ENCODE measurements at regions not wholly inside any gene's neighbourhood (a gene's known extent, or its start where the extent isn't known, plus 50 kb on each side); places are given as distances from the start of the nearest gene placed in this dataset.
"Not testable (repeated sequence)": the region's sequence is repeated elsewhere in the genome, so short reads cannot be mapped to it uniquely, and the experiment has no call there.

DNA sequence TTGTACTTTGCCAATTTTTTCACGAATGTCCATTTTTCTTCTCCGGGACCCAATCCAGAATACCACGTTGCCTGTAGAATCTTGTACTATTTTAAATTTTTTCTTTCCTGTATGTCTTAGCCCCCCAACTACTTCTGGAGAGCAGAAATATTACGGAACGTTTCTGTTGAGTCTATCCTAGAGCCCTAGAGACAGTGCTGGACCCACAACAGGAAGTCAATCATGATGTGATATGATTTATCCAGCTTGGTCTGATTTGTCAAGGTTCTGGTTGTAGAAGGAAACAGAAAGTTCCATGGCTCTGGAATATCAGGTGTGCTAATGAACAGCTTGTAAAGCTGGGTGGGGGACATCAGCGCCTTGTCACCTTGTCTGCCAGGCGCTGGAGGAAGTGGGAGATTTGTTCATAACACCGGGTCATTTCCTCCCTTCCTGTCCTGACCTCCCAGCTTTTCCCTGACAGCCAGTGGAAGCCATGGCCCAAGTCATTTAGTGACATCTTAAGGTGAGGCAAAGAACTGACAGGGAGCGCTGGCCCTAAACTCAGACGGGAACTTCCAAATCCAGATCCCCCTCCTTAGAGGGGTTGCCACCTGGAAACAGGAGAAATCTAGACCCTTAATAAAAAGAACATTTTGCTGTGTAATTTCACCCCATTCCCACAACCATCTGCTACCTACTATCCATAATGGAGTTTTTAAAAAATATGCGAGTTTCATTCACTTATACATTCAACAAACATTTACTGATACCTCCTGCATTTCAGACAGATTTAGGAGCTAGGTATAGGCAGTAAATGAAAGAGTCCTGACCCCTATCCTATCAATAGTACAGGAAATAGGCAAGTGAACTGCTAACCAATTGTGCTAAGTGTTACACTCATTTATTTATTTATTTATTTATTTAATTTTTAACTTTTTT is 130.5 kb downstream of the ZFP64 start:
- peak; percentile 49; the same call in 1 of the 3 replicates for ATAC-seq
- TF ChIP-seq GLIS3 (CRISPR knock-in tag; IDR thresholded peaks at IDR 0.05) (no peak), ESRRG (CRISPR knock-in tag; IDR thresholded peaks at IDR 0.05) (no peak), SNAI2 (CRISPR knock-in tag; IDR thresholded peaks at IDR 0.05) (no peak), POU6F1 (CRISPR knock-in tag; IDR thresholded peaks at IDR 0.05; ENCODE audit: borderline replicate concordance, low read depth) (no peak), CREB5 (CRISPR knock-in tag; IDR thresholded peaks at IDR 0.05; ENCODE audit: low read depth) (no peak)

GRCh38 chr20:52057133-52057532 is 134.4 kb downstream of the ZFP64 start:
- ATAC-seq: not testable (repeated sequence)

DNA sequence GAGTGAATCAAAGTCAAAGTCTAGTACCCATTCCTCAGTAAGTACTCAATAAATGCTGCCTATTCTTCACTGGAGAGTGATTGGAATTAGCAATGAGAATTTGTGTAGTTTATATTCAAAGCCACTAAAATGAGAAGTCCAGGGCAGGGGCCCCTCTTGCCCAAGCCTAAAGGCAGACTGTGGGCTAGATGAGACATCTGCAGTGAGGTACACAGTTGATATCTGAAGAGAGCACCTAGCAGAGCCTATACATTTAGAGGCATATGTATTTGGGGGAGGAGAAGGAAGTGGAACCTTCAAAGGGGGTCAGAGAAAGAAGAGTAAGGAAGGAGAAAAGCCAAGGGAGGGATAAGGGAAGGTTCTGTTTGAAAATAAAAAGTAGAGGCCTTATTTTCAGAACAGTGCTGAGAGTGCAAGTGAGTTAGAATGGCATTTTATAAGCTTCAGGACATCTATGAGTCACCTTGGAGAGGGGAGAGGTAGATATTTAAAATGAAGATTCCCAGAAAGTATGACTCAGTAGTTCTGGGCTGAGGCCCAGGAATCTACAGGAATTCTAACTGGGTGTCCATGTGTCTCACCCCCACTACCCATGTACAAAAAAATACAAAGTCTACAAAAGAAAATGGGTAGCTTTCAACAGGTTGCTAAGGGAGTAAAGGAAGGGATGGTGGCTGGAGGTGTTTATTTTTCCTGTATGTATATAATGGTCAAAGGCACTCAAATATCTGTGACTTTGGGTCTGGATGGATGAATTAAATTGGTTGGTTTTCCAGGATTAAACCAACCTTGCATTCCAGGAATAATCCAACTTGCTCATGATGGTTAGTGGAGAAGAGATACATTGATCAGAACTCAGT is 135.1 kb downstream of the ZFP64 start:
- TF ChIP-seq ZFP3 (CRISPR knock-in tag; IDR thresholded peaks at IDR 0.05): no peak
- no peak for TF ChIP-seq RARB (CRISPR knock-in tag; IDR thresholded peaks at IDR 0.05)
- no peak for TF ChIP-seq ISL1 (CRISPR knock-in tag; IDR thresholded peaks at IDR 0.05)
- ATAC-seq: peak; percentile 69

DNA sequence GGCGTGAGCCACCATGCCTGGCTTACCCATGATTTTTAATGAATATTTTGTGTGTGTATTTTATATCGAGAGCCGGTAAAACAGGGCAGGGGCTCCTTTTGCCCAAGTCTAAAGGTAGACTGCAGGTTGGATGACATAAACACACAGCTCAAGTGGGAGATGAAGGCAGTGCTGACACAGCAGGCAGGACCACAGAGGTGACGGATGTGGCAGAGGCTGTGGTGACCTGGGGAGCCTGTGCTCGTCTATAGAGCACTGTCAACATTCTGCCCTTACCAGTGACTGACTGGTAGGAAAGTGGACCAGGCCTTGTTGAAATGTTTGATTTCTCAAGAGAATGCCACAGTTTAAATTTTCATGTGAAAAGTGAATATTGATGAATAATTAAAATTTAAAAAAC is 137.5 kb downstream of the ZFP64 start:
- TF ChIP-seq GLIS3 (CRISPR knock-in tag; IDR thresholded peaks at IDR 0.05) (no peak), ZNF565 (CRISPR knock-in tag; conservative IDR thresholded peaks at IDR 0.05; ENCODE audit: low read depth) (no peak), ARNTL (CRISPR knock-in tag; IDR thresholded peaks at IDR 0.05; ENCODE audit: borderline replicate concordance, low read depth) (no peak), OSR1 (CRISPR knock-in tag; IDR thresholded peaks at IDR 0.05) (no peak), CSRNP3 (CRISPR knock-in tag; IDR thresholded peaks at IDR 0.05) (no peak), BACH2 (CRISPR knock-in tag; IDR thresholded peaks at IDR 0.05; ENCODE audit: borderline replicate concordance) (no peak), TOX (CRISPR knock-in tag; IDR thresholded peaks at IDR 0.05; ENCODE audit: borderline replicate concordance) (no peak), CREB5 (CRISPR knock-in tag; IDR thresholded peaks at IDR 0.05; ENCODE audit: low read depth) (no peak), ZFP3 (CRISPR knock-in tag; IDR thresholded peaks at IDR 0.05) (no peak), ISL1 (CRISPR knock-in tag; IDR thresholded peaks at IDR 0.05) (no peak), POU6F1 (CRISPR knock-in tag; IDR thresholded peaks at IDR 0.05; ENCODE audit: borderline replicate concordance, low read depth) (no peak)
- TF ChIP-seq, protein P1, sequence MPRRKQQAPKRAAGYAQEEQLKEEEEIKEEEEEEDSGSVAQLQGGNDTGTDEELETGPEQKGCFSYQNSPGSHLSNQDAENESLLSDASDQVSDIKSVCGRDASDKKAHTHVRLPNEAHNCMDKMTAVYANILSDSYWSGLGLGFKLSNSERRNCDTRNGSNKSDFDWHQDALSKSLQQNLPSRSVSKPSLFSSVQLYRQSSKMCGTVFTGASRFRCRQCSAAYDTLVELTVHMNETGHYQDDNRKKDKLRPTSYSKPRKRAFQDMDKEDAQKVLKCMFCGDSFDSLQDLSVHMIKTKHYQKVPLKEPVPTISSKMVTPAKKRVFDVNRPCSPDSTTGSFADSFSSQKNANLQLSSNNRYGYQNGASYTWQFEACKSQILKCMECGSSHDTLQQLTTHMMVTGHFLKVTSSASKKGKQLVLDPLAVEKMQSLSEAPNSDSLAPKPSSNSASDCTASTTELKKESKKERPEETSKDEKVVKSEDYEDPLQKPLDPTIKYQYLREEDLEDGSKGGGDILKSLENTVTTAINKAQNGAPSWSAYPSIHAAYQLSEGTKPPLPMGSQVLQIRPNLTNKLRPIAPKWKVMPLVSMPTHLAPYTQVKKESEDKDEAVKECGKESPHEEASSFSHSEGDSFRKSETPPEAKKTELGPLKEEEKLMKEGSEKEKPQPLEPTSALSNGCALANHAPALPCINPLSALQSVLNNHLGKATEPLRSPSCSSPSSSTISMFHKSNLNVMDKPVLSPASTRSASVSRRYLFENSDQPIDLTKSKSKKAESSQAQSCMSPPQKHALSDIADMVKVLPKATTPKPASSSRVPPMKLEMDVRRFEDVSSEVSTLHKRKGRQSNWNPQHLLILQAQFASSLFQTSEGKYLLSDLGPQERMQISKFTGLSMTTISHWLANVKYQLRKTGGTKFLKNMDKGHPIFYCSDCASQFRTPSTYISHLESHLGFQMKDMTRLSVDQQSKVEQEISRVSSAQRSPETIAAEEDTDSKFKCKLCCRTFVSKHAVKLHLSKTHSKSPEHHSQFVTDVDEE (CRISPR knock-in tag; IDR thresholded peaks at IDR 0.05): no peak
- ATAC-seq: no peak

Data from SK-N-SH treated with all-trans-retinoic acid at 6 μM for 48 hours (cell line).